ENCODE measurements at regions not wholly inside any gene's neighbourhood (a gene's known extent, or its start where the extent isn't known, plus 50 kb on each side); places are given as distances from the start of the nearest gene placed in this dataset.

GRCh38 chr1:39109644-39110043 is 83.5 kb downstream of the NDUFS5 start:
- no peak for DNase-seq

- no peak for DNase-seq
Observed at GRCh38 chr1:39110325-39110851, 84.2 kb downstream of the NDUFS5 start.

GRCh38 chr1:39110882-39111281 is 84.7 kb downstream of the NDUFS5 start:
- no peak for DNase-seq

- DNase-seq = no peak
Observed at GRCh38 chr1:39113109-39113743, 87.1 kb downstream of the NDUFS5 start.

- no peak for DNase-seq
Observed at GRCh38 chr1:39115271-39116110, 89.0 kb upstream of the MACF1 start.

GRCh38 chr1:39116116-39116607 is 88.3 kb upstream of the MACF1 start:
- DNase-seq = no peak

- no peak for DNase-seq
Observed at GRCh38 chr1:39116860-39117728, 87.4 kb upstream of the MACF1 start.

GRCh38 chr1:39117899-39118450 is 86.5 kb upstream of the MACF1 start:
- DNase-seq = no peak

- no peak for DNase-seq
Observed at GRCh38 chr1:39122056-39122455, 82.4 kb upstream of the MACF1 start.

GRCh38 chr1:39124282-39124681 is 80.2 kb upstream of the MACF1 start:
- no peak for DNase-seq

GRCh38 chr1:39127513-39127912 is 77.0 kb upstream of the MACF1 start:
- DNase-seq = no peak

GRCh38 chr1:39128126-39128525 is 76.4 kb upstream of the MACF1 start:
- DNase-seq = no peak

GRCh38 chr1:39128959-39129358 is 75.5 kb upstream of the MACF1 start:
- DNase-seq = no peak

GRCh38 chr1:39129514-39129913 is 75.0 kb upstream of the MACF1 start:
- DNase-seq = no peak

- DNase-seq = no peak
Observed at GRCh38 chr1:39130325-39130724, 74.2 kb upstream of the MACF1 start.

GRCh38 chr1:39131940-39132339 is 72.6 kb upstream of the MACF1 start:
- no peak for DNase-seq

GRCh38 chr1:39132505-39133339 is 71.8 kb upstream of the MACF1 start:
- no peak for DNase-seq

- no peak for DNase-seq
Observed at GRCh38 chr1:39133340-39133684, 71.2 kb upstream of the MACF1 start.

- no peak for DNase-seq
Observed at GRCh38 chr1:39134768-39135333, 69.6 kb upstream of the MACF1 start.

- DNase-seq = no peak
Observed at GRCh38 chr1:39136638-39137037, 67.9 kb upstream of the MACF1 start.

- no peak for DNase-seq
Observed at GRCh38 chr1:39139723-39140360, 64.7 kb upstream of the MACF1 start.
